ENCODE measurements at regions not wholly inside any gene's neighbourhood (a gene's known extent, or its start where the extent isn't known, plus 50 kb on each side); places are given as distances from the start of the nearest gene placed in this dataset.

DNA sequence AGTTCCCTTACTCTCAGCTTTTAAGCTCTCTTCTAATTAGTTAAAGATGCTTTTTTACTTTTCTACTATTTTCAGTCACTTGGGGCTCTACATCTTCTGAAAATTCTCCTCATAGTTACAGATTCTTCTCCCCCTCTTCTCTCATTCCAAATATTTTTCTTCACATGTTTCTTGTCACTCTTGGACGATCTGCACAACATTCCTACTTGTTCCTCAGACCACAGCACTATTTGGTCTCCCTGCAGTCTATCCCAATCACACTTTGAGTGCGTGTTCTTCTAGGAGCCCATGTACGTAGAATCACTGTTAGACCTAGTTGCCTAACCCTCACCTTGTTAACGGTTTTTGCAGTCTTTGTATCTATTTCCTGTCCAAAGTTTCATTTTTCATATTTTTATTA, 222.5 kb upstream of the SPRY2 start:
- WGBS, 3 donors: 57 to 64% (median 59%) methylated on average over 4 of the region's 4 CpGs
- DNase-seq (no peak), FAIRE-seq (no peak)

DNA sequence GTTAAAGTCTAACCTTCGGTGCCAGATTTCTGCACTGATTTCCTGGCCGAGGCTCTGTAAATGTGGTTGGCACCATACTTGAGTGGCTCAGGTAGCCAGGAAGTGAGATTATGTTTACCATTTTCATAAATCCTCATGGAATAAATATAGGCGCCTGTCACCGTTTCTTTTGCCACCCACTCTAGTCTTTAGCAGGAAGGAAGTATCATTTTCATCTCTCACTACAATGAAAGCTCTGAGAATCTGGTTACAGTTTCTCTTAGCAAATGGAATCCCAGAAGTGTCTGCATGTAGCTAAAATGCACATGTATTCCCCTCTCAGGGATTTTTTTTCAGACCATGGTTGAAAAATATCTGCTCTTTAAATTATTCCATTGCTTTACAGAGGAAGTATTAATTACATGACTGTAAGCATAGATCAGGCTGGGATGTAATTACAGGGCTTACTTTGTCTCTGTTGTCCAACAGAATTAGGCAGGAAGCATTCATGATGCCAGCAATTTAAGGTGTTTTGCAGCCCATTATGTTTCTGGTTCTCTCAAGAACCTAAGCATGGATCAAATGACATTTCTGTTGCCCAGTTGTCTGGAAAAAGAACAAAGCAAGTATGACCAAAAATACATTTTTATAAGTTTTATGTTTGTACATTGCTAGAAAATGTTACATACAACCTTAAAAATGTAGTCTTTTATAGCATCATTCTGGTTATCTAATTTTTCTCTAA, 221.7 kb upstream of the SPRY2 start:
- FAIRE-seq: no peak
- no peak for DNase-seq

More for the DNA sequence above, 222.5 kb upstream of the SPRY2 start:
- no peak overlapping the region for H3K27ac ChIP-seq (ENCODE audit: low read depth in 1 of 3, low read length in 2 of 3)
- no peaks in the 10 kb centered on the region for H3K27me3 ChIP-seq (ENCODE audit: control insufficient read depth in 3 of 3, insufficient read depth in 3 of 3, low read length in 3 of 3)
- no peaks in the 10 kb centered on the region for H3K9me3 ChIP-seq (ENCODE audit: control insufficient read depth in 2 of 2, insufficient read depth in 1 of 2, low read depth in 1 of 2, low read length in 1 of 2)
- H3K36me3 ChIP-seq (ENCODE audit: control insufficient read depth in 3 of 3, insufficient read depth in 2 of 3, low read depth in 1 of 3, low read length in 3 of 3): no peaks in the 10 kb centered on the region
- no peaks in the 10 kb centered on the region for H3K4me1 ChIP-seq (ENCODE audit: control insufficient read depth in 3 of 3, insufficient read depth in 2 of 3, low read depth in 1 of 3, low read length in 2 of 3)
- H3K4me3 ChIP-seq (ENCODE audit: low read depth in 1 of 3, low read length in 3 of 3): no peak overlapping the region

GRCh38 chr13:80560609-80561008, 219.7 kb upstream of the SPRY2 start:
- H3K27me3 ChIP-seq (ENCODE audit: control insufficient read depth in 3 of 3, insufficient read depth in 3 of 3, low read length in 3 of 3): no peaks in the 10 kb centered on the region
- no peaks in the 10 kb centered on the region for H3K36me3 ChIP-seq (ENCODE audit: control insufficient read depth in 3 of 3, insufficient read depth in 2 of 3, low read depth in 1 of 3, low read length in 3 of 3)
- H3K9me3 ChIP-seq (ENCODE audit: control insufficient read depth in 2 of 2, insufficient read depth in 1 of 2, low read depth in 1 of 2, low read length in 1 of 2): no peaks in the 10 kb centered on the region
- no peak for DNase-seq
- no peak for FAIRE-seq
- H3K27ac ChIP-seq (ENCODE audit: low read depth in 1 of 3, low read length in 2 of 3): no peak overlapping the region
- no peaks in the 10 kb centered on the region for H3K4me1 ChIP-seq (ENCODE audit: control insufficient read depth in 3 of 3, insufficient read depth in 2 of 3, low read depth in 1 of 3, low read length in 2 of 3)
- H3K4me3 ChIP-seq (ENCODE audit: low read depth in 1 of 3, low read length in 3 of 3): no peak overlapping the region

More for the DNA sequence above, 221.7 kb upstream of the SPRY2 start:
- Histone ChIP-seq H3K9me3 (ENCODE audit: control insufficient read depth in 2 of 2, insufficient read depth in 1 of 2, low read depth in 1 of 2, low read length in 1 of 2) (no peaks in the 10 kb centered on the region), H3K36me3 (ENCODE audit: control insufficient read depth in 3 of 3, insufficient read depth in 2 of 3, low read depth in 1 of 3, low read length in 3 of 3) (no peaks in the 10 kb centered on the region), H3K4me3 (ENCODE audit: low read depth in 1 of 3, low read length in 3 of 3) (no peak overlapping the region), H3K4me1 (ENCODE audit: control insufficient read depth in 3 of 3, insufficient read depth in 2 of 3, low read depth in 1 of 3, low read length in 2 of 3) (no peaks in the 10 kb centered on the region), H3K27me3 (ENCODE audit: control insufficient read depth in 3 of 3, insufficient read depth in 3 of 3, low read length in 3 of 3) (no peaks in the 10 kb centered on the region), H3K27ac (ENCODE audit: low read depth in 1 of 3, low read length in 2 of 3) (no peak overlapping the region)
- WGBS, 3 donors: 52 to 80% (median 70%) methylated on average over 4 of the region's 4 CpGs

DNA sequence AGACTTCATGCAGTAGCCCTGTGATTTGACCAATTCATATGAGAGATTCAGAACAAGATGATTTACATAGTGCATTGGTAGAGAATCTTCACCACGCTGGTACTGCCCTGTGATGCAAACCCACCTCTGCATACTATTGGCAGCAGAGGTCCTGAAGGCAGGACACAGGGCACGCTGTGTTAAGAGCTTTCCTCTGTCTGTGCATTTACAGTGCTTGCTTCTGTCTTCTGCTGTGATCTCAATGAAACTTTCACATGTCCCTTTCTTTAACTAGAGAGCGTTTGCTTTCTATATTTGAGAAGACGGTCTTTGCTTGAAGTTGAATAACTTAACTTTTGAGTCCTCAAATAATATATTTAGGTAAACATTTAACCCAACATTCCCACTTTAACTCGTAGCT, 219.0 kb upstream of the SPRY2 start:
- Histone ChIP-seq H3K27ac (ENCODE audit: low read depth in 1 of 3, low read length in 2 of 3) (no peak overlapping the region), H3K4me3 (ENCODE audit: low read depth in 1 of 3, low read length in 3 of 3) (no peak overlapping the region), H3K9me3 (ENCODE audit: control insufficient read depth in 2 of 2, insufficient read depth in 1 of 2, low read depth in 1 of 2, low read length in 1 of 2) (no peaks in the 10 kb centered on the region), H3K36me3 (ENCODE audit: control insufficient read depth in 3 of 3, insufficient read depth in 2 of 3, low read depth in 1 of 3, low read length in 3 of 3) (no peaks in the 10 kb centered on the region), H3K4me1 (ENCODE audit: control insufficient read depth in 3 of 3, insufficient read depth in 2 of 3, low read depth in 1 of 3, low read length in 2 of 3) (no peaks in the 10 kb centered on the region), H3K27me3 (ENCODE audit: control insufficient read depth in 3 of 3, insufficient read depth in 3 of 3, low read length in 3 of 3) (no peaks in the 10 kb centered on the region)
- FAIRE-seq (no peak), DNase-seq (no peak)
- WGBS, 3 donors: 72 to 75% (median 72%) methylated on average over 5 of the region's 5 CpGs

DNA sequence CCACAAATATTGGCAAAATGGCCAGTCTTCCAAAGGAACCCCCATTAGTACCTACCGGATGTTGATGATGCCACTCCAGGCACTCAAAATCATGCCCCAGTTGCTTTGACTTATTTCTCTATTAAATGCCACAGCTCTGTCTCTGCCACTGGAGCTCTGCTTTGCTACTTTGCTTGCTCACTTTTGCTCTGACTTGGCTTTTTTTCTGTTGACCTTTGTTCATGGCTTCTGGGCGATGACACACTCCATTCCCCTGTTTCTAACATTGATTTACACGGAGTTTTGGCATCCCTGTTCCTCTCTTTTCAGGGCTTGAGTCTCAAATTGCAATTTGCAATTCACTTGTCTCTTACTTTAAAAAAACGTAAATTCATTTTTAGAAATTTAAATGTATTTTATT, 217.1 kb upstream of the SPRY2 start:
- Histone ChIP-seq H3K4me1 (ENCODE audit: control insufficient read depth in 3 of 3, insufficient read depth in 2 of 3, low read depth in 1 of 3, low read length in 2 of 3) (no peaks in the 10 kb centered on the region), H3K27me3 (ENCODE audit: control insufficient read depth in 3 of 3, insufficient read depth in 3 of 3, low read length in 3 of 3) (no peaks in the 10 kb centered on the region), H3K36me3 (ENCODE audit: control insufficient read depth in 3 of 3, insufficient read depth in 2 of 3, low read depth in 1 of 3, low read length in 3 of 3) (no peaks in the 10 kb centered on the region), H3K27ac (ENCODE audit: low read depth in 1 of 3, low read length in 2 of 3) (no peak overlapping the region), H3K9me3 (ENCODE audit: control insufficient read depth in 2 of 2, insufficient read depth in 1 of 2, low read depth in 1 of 2, low read length in 1 of 2) (no peaks in the 10 kb centered on the region), H3K4me3 (ENCODE audit: low read depth in 1 of 3, low read length in 3 of 3) (no peak overlapping the region)
- WGBS, 3 donors: 60 to 77% (median 73%) methylated on average over 4 of the region's 4 CpGs
- DNase-seq (peak in 1 of 2 donors; percentile 24), FAIRE-seq (no peak)

DNA sequence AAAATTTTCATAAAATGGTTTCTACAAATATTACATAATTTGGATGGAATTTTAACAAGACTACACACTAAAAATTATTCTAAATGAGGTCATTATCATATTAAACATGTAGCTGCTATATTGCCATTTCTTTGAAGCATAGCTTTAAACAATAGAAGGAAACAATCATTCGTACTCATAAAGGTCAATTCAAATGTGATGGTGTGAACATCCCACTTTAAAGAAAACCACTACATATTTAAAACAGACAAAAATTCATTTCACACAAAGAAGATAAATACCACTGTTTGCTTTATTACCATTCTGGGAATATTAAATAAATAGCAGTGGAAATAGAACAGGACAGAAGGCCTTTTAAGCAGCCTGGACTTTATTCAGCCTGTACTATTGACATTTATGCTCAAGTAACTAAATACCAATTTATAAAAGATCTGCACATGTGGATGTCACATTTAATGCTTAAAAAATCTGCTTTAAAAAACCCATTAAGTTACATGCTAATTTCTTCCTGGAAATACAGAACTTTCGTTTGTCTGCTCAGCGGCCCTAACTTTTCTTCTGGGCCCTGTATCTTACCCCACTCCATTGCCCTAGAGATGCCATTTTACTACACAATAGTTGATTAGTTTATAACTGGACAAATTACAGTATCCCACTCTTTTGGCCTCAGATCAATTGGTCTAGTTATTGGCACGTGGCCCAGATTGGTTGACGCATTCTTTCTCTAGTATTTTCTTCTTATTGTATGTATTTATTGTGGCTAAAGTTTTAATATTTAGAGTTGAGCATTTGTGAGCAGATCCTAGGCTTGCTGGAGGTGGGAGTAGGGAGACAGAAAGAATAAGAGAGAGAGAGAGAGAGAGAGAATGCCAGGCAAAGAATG, 215.1 kb upstream of the SPRY2 start:
- WGBS, 3 donors: 64 to 71% (median 64%) methylated on average over 5 of the region's 5 CpGs
- Histone ChIP-seq H3K4me3 (ENCODE audit: low read depth in 1 of 3, low read length in 3 of 3) (no peak overlapping the region), H3K27ac (ENCODE audit: low read depth in 1 of 3, low read length in 2 of 3) (no peak overlapping the region), H3K27me3 (ENCODE audit: control insufficient read depth in 3 of 3, insufficient read depth in 3 of 3, low read length in 3 of 3) (no peaks in the 10 kb centered on the region), H3K36me3 (ENCODE audit: control insufficient read depth in 3 of 3, insufficient read depth in 2 of 3, low read depth in 1 of 3, low read length in 3 of 3) (no peaks in the 10 kb centered on the region), H3K9me3 (ENCODE audit: control insufficient read depth in 2 of 2, insufficient read depth in 1 of 2, low read depth in 1 of 2, low read length in 1 of 2) (no peaks in the 10 kb centered on the region), H3K4me1 (ENCODE audit: control insufficient read depth in 3 of 3, insufficient read depth in 2 of 3, low read depth in 1 of 3, low read length in 2 of 3) (no peaks in the 10 kb centered on the region)
- FAIRE-seq (peak; percentile 77), DNase-seq (no peak)

DNA sequence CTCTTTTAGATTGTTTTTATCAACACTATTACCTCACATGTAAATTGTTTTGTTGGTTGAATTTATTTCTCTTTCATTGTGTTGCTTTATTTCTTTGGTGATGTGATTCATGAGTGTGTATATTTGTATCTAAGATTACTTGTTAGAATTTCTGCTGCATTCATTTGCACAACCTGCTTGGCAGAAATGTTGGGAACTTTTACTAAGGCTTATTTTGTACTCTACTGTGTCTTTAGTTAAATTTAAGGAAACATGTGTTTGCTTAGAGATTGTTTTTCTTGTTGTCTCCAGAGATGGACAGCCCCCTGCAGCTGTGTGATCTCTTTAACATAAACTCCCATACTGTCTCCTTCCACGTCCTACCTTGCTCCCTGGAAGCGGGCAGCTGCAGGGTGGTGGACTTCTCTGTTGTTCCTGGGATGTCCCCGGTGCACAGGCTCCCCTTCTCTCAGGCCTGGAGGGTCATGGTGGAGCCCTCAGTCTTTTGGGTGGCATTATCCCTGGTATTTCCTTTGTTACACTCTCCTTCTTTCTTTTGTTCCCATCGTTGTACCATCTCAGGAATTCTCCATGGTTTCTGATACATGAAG, 212.0 kb upstream of the SPRY2 start:
- Histone ChIP-seq H3K27ac (ENCODE audit: low read depth in 1 of 3, low read length in 2 of 3) (no peak overlapping the region), H3K36me3 (ENCODE audit: control insufficient read depth in 3 of 3, insufficient read depth in 2 of 3, low read depth in 1 of 3, low read length in 3 of 3) (no peaks in the 10 kb centered on the region), H3K4me3 (ENCODE audit: low read depth in 1 of 3, low read length in 3 of 3) (no peak overlapping the region), H3K9me3 (ENCODE audit: control insufficient read depth in 2 of 2, insufficient read depth in 1 of 2, low read depth in 1 of 2, low read length in 1 of 2) (no peaks in the 10 kb centered on the region), H3K4me1 (ENCODE audit: control insufficient read depth in 3 of 3, insufficient read depth in 2 of 3, low read depth in 1 of 3, low read length in 2 of 3) (no peaks in the 10 kb centered on the region), H3K27me3 (ENCODE audit: control insufficient read depth in 3 of 3, insufficient read depth in 3 of 3, low read length in 3 of 3) (no peaks in the 10 kb centered on the region)
- DNase-seq (no peak), FAIRE-seq (no peak)
- WGBS, 3 donors: 33 to 46% (median 38%) methylated on average over 4 of the region's 4 CpGs

DNA sequence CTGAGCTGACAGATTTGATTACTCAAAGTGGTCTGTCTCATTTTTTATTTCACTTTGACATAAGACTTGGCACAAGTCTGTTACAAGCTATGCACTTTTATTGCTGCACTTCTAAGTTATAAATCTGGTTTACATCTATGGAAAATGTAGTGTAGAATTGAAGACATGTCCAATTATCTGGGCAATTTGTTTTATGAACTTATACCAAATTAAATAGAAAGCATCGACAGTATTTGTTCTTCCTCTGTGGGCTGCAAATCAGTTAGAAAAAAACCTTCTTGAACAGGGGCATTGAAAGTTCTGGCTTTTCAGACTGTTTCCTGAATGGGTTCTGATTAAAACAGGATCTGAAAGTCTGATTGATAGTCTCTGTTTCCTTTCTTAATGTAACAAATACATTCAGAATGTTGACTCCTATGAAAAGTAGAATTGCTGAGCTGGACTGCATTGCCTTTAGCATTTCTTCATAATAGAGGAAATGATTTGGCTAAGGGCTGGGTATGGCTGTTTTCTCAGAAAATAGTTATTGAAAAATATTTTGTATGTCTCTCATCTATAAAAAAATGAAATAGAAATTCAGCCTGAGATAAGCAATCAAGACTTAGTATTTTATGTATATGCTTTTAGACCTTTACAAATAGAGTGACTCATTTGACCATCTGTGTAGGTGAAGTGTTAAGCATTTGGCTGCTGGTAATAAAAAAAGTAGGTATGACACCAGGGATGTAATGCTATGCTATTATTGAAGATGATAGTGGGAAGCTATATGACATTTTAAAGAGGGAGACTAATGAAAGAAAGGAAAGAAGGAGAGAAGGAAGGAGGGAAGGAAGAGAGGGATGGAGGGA, 210.9 kb upstream of the SPRY2 start:
- WGBS, 3 donors: 3 to 9% (median 6%) methylated on average over 1 of the region's 1 CpG
- no peak overlapping the region for H3K4me3 ChIP-seq (ENCODE audit: low read depth in 1 of 3, low read length in 3 of 3)

More for the DNA sequence above, 210.9 kb upstream of the SPRY2 start:
- Histone ChIP-seq H3K9me3 (ENCODE audit: control insufficient read depth in 2 of 2, insufficient read depth in 1 of 2, low read depth in 1 of 2, low read length in 1 of 2) (no peaks in the 10 kb centered on the region), H3K27me3 (ENCODE audit: control insufficient read depth in 3 of 3, insufficient read depth in 3 of 3, low read length in 3 of 3) (no peaks in the 10 kb centered on the region), H3K4me1 (ENCODE audit: control insufficient read depth in 3 of 3, insufficient read depth in 2 of 3, low read depth in 1 of 3, low read length in 2 of 3) (no peaks in the 10 kb centered on the region), H3K36me3 (ENCODE audit: control insufficient read depth in 3 of 3, insufficient read depth in 2 of 3, low read depth in 1 of 3, low read length in 3 of 3) (no peaks in the 10 kb centered on the region), H3K27ac (ENCODE audit: low read depth in 1 of 3, low read length in 2 of 3) (no peak overlapping the region)
- no peak for DNase-seq
- FAIRE-seq: no peak

Measured in small intestine (tissue), 7 donors.